ENCODE measurements at regions not wholly inside any gene's neighbourhood (a gene's known extent, or its start where the extent isn't known, plus 50 kb on each side); places are given as distances from the start of the nearest gene placed in this dataset.

DNA sequence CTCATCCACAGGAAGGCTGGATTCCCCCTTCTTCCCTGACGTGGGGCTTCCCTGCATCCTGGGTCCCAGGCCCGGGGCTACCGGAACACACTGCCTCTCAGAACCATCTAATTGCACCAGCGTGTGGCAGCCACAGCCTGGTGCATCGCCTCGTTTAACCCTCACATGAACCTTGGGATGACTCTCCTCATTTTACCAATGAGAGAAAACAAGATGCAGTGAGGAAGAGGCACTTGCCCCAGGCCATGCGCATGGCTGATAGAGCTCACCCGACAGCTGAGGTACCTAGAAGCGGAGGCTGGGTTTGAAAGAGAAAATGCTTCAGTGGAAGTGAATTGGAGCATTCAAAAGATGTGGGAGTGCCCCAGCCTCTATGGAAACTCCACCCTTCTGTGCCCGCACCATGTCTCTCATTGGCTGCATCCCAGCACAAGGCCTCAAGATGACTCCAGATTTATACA, 162.3 kb downstream of the KATNIP start:
- DNase-seq (ENCODE audit: low read depth) = no peak

DNA sequence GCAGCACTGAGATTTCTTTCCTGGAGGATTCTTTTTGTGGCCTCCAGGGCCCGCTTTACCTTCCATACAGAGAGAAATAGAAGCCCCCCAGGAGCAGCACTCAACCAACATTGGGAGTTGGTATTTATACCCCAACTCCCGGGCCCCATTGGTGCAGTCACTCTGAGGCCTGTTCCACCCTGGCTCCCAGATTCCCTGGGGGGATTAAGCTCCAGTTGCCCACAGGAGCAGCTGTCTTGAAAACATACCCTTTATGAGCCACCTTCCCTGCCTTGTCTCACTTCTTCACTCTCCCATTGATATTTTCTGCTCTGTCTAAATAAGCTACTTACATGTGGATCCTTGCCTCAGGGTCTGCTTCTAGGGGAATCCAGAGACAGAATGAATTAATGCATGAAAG, 167.8 kb downstream of the KATNIP start:
- DNase-seq (ENCODE audit: low read depth) = no peak

DNA sequence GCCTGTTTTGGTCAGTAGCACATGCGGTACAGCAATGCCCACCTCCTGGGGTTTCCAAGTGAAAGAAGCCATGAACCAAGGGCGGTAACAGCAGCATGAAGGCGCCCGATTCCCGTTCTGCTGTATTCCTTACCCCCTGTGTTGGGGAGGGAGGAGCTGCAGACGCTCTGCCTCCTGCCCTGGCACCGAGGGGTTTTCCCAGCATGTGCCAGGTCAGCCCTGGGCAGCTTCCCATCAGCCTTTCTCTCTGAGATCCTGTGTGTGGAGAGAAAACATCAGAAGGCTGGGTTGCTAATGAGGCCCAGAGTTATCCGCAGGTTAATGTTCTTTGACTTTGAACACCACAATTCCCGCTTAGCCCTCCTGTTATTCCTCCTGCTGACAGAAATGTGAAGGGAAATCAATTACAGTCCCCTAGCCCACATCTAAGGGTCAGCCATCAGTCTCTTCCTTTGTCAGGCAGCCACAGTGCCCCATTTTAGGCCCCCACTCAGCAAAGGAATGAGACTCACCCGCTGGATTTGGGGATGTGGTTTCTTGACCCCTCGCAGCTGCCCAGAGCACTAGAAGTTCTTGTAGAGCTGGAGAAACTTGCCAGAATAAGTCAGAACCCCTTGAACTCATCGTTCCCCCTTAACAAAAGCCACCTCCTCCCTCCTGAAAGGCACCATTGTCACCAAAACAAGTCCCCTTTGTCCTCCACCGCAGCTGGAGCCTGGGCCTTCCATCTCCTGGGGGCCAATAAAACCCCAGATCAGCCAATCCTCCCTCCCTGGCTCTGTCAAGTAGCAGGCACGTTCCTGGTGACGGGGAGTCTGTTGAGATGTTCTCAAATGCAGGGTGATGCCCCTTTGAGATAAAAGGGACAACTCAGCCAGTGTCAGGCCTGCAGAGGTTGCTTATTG, 168.5 kb downstream of the KATNIP start:
- no peak for DNase-seq (ENCODE audit: low read depth)

DNA sequence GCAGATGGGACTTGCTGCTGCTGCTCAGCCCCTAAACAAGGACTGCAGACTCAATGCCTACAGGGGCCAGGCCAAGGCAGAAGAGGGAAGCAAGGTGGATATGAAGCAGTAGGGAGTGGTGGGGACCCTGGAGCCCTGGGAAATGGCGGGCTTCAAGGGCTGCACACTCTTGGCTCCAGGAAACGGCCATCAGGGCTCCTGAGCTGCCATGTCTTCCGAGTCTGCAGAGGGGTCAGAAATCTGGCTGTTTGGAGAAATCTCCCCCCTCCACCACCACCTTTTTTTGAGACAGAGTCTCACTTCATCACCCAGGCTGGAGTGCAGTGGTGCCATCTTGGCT, 169.1 kb downstream of the KATNIP start:
- DNase-seq (ENCODE audit: low read depth) = no peak

DNA sequence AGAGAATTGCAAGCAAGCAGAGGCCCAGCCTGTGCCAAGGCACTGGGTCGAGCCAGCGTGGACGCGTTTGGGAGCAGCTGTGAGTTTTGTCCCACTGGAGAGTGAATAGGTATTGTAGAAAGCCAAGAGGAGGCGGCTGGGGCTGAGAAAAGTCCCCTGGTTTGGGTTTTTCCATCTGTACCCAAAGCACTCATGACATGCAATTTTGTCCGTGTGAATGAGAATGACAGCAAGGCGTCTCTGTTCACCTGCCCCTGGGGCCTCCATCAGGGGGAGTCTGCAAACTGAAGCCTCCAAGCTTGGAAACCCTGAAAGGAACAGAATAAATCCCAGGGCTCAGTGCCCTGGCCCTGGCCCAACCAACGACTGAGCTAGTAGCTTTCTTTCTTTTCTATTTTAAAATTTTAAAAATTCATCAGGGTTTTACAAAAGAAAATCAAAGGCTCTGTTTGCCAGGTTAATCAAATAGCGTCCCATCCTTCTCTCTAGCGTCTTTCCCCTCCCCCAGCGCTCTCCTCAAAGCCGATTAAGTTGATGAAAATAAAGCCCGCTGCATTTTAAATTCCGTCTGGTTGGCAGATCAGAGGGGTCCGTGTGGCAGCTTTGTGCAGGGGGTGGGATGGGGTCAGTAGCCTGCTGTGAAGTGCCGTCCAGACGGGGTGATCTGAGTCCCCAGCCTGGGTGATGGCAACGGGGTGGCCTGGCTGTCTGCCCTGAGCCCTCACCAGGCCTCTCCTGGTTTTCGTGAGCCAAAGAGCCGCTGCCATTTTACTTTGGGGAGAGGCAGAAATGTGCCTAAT, 171.0 kb downstream of the KATNIP start:
- DNase-seq (ENCODE audit: low read depth) = no peak

DNA sequence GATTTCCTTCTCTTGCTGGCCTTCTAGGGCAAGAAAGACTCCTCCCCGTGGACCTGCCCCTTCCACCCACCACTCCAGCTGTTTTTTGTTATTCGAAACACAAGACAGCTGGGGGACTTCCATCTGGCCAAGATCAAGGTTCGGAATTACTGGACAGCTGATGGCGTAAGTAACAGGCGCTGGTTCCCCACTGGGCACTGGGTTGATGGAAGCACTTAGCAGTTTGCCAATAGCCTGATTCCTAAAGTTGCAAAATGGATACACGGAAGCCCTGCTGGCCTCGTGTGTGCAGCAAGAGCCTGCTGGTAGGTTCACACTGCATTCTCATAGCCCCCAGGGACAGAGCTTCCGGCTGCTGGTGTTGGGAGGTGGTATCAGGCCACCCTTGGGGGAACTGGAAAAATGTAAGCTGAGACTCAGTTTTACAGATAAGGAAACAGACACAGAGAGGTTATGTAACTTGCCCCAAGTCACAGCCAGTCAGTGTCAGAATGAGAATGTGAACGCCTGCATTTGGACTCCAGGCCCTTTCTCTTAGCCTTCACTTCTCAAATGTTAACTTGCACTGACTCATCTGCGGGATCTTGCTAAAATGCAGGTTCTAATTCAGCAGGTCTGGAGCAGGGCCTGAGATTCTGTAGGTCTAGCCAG, 171.7 kb downstream of the KATNIP start:
- no peak for DNase-seq (ENCODE audit: low read depth)

DNA sequence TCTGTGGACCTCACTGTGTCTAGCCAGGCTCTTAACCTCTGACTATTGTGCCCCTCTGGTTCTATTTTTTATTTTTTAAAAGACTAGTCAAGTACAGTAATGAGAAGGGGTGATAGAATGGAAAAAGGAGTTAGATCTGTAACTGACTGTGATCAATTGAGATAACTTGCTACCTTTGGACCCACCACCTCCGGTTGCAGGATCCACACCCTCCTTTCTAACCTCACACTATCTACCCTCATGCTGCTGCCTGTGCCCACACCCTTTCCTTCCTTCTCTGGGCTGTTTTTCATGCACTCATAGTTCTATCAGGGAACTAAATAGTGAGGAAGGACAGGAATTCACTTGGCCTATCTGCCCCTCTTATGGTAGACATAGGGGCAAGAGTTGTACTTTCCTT, 172.3 kb downstream of the KATNIP start:
- DNase-seq (ENCODE audit: low read depth) = no peak

DNA sequence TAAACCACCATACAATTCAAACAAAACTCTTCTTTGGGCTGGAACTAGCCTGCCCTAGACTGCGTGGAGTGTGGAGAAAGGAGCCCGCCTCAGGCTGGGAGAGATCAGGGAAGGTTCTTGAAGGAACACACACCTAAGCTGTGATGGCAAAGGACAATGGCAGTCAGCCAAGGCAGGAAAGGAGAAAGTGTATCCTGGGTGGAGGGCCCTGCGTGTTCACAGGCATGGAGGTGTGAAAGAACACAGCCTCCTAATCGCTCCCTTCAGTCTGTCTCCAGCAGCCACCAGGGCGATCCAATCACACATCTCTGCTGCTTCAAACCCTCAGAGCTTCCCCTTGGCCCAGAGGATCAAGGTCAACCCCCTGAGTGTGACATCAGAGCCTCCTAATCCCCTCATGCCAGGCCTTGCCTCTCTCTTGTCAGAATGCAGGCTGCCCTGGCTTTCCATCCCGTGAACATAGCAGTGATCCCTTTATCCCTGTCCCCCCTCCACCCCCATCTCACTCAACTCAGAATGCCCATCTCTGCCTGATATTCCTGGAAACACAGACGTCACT, 173.0 kb downstream of the KATNIP start:
- no peak for DNase-seq (ENCODE audit: low read depth)

DNA sequence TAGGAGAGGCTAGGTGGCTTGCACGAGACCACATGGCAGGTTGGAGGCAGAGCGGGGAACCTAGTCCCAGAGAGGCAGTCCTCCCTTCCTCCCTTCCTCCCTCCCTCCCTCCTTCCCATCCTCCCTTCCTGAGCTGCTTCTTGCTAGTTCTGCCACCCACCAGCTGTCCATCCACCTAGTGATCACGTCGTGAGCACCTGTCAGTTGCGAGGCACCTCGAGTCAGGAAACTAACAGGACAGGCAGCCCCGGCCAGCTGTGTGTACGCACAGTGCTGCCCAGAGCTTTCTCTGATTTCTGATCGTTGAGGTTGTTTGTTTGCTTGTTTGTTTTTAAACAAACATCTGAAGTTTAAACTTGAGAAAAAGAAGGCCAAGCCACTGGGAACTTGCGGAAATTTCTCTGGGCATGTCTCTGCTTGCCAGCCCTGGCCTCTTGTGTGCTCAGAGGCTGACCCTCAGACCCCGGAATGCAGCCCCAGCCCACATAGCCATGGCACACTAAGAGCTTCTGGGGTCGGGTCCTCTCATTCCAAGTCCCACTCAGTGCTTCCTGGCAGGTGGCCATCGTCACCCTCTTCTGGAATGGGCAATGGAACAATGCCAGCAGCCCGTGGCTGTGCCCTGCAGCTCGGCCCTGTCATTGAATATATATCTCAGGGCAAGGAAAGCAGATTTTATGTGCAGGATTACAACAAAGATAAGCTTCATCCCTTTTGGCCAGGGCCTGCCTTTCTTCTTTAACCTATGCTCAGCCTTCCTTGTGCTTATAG, 174.0 kb downstream of the KATNIP start:
- no peak for DNase-seq (ENCODE audit: low read depth)

DNA sequence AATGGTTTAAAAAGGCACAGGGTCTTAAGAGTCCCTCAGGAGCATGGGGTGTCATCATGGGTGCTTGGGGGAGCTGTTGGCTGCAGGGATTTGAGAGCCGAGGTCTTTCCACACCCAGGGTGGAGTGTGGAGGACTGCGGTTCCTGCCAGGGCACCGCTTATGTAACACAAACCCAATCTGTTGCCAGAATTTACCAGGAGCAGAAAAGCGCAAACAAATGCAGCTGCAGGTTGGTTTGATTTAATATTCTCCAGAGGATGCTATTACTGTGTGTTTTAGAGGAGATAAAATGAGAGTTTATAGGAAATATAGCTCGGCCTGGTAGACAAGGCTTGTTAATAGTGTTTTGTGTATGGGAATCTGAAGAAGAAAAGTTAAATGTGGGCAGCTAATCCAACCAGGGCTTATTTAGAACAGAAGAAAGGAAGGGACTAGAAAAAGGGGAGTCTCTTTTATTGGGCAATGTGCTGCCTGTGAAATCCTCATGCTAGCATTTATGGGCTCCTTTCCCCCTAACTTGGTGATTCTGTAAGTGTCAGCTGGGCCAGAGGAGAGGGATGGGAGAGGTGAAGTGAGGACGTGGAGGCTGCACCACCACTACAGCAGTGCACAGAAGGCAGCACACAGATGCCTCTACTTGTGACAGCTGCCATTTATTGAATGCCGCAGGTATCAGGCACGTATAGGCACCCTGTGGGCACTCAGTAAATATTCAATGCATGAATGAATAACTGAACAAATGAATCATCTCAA, 174.7 kb downstream of the KATNIP start:
- no peak for DNase-seq (ENCODE audit: low read depth)

DNA sequence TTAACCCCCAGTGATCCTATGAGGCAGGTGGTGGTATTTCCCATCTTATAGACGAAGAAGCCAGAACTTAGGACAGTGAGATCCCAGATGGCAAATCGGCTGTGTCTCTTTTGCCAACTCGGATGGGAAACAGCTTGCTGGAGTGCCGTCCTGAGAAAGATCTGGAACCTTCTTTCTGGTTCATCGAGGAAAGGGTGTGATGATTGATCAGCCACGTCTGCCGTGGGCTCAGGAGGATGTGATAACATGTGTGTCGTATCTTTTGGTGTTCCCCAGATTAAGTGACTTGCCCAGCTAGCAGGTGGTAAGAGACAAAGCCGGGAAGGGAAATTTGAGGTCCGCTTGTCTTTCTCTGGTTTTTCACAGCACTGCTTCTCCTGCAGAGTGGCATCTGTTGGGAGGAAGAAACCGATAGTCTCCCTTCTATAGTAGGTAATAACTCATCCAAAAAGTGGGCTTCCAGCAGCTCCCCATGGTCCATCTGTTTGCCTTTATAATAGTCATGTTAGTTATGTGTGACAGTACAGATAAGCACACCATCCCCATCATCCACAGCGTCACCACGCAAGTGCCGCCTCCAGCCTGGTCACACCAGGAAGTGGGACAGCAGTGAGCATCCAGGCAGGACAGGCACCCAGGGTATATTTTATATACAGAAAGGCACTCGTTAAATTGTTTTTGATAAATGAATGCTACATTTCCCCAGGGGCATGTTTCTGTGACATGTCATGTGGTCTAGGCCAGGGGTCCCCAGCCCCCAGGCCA, 175.5 kb downstream of the KATNIP start:
- DNase-seq (ENCODE audit: low read depth) = no peak

DNA sequence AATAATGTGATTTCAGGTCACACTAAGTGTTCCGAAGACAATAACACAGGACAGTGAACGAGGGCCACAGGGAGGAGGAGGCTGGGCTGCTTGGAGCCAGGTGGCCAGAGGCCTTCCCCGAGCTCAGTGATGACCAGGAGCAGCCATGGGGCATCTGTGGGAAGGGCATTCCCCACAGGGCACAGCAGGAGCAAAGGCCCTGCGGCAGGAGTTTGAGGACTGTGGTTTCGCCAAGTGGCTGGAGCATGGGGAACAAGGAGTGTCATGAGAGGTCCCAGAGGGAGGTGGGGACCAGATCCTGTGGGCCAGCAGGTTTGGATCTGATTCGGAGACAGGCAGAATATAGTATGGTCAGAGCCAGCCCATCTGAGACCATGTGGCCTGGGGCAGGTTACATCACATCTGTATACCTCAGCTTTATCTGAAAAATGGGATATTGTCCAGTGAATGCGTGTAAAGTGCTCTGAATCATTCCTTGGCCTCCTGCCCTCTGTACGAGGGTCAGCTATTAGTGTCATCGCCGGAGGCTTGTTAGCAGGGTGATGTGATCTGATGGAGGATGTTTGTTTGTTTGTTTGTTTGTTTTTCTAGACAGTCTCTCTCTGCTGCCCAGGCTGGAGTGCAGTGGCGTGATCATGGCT, 176.8 kb downstream of the KATNIP start:
- DNase-seq (ENCODE audit: low read depth) = no peak

DNA sequence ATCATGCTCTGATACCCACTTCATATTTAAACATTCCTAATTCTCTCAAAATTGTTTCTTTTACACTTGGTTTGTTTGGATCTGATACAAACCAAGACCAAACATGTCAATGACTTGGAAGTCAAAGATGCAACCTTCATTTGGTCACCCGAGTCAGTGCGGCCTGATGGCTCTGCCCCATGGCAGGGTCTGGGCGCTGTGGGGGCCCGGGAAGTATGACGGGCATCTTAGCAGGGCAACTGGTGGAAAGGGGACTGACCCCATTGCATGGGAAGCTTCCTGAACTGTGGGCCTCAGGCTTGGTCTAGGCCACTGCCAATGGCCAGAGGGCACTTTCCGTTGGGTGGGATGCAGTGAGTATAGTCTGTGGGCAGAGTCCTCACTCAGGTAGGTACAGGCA, 178.0 kb downstream of the KATNIP start:
- no peak for DNase-seq (ENCODE audit: low read depth)

DNA sequence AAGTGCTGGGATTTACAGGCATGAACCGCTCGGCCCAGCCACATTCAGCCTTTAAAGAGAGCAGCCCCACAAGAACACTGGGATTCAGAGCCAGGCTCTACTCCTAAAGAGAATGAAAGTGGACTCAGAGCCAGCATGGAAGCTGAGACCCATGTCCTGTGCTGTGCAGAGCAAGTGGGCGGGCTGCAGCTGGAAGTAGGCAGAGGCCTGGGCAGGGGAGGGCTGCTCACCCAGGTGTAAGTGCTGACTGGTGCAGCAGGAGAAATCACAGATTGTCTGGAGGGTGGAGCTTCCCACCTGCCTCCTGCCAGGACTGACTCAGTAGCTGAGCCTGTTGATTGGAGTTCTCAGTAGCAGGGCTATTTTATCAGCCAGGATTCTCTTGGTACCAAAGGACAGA, 178.7 kb downstream of the KATNIP start:
- no peak for DNase-seq (ENCODE audit: low read depth)

DNA sequence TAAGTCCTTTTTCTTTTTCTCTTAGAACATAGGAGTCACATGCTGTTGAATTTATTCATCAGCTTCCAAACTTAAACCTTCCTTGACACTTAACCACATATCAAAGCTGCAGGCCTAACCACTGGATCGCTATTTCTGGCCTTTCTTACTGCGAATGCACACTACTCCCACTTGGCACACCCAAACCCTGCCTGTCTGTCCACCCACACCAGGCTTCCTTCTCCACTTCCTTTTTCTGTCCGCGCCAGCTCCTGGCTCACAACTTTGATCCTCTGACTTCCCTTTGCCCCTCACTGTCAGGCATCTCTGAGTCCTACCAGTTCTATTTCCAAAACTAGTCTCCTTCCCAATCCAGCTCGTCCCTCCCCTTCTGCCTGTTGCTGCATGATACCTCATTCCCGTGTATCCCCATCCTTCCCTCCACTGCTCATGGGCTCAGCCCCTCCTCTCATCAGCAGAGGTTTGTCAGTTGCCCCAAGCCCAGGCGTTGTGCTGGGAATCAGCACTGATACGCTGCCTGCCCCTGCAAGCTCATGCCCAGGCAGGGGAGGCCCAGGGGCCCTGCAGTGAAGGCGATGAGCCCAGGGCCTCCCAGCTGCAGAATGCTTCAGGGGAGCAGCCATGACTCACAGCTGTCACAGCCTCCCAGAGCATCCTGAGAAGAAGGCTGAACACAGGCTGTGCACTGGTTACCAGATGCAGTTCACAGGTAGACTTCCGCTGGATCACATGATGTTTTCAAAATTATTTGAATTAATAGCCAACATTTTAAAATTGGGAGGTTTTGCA, 179.8 kb downstream of the KATNIP start:
- no peak for DNase-seq (ENCODE audit: low read depth)

DNA sequence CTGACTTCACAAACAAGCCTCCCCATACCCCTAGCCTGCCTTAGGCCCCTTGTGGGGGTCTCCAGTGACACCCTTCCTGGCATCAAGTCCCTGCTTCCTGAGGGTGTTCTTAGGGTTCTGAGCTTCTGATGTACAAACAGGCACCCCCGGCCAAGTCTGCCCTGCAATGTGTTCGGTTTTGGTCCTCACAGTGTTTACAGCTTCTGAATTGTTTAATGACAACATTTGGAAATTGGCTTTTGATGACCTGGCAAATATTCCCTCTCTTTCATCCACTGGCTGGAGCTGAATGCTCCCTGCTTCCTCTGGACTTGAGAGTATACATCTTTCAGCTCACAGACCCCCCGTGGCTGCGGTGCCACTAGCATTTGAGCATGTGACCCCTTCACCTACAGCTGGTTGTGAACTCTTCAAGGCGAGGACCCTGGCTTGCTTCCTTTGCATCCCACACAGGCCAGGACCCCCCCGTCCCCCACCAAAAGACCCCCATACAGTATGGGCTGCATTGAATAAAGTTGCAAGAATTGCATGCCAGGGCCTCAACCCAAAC, 180.8 kb downstream of the KATNIP start:
- DNase-seq (ENCODE audit: low read depth) = no peak

DNA sequence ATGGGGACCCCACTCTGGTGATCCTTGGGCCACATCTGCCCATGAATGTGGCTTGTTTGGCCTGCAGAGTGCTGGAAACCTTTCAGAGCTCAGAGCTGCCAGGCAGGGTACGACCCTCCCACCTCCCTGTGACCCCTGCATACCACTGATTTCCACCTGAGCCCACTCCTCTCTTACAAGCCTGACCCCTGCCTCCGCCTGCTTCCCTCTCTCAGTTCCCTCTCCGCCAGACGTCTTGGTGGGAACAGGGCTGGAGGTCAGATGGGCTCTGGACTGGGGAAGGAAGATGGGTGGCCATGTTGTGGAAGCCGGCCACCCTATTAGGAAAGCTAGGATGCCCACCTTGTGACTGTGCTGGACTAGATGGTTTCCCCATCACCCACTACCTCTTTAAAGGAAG, 185.1 kb downstream of the KATNIP start:
- no peak for DNase-seq (ENCODE audit: low read depth)

DNA sequence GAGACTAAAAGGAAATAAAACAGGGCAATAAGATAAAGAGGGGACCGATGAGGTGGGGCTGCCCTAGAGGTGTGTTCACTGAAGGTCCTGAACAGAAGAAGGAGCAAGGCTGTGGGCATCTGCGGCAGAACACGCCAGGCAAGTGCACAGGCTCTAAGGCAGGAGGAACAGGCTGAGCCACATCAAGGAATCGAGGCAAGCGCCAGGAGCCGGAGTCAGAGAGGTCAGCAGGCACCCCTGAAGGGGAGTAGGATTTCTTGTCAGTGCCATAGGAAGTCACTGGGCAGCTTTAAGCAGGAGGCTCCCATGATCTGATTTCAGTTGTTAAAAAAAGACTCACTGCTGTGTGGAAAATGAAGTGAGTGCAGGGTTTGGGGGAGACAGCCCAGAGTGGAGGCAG, 186.5 kb downstream of the KATNIP start:
- no peak for DNase-seq (ENCODE audit: low read depth)
